HK-2 (cell line): ENCODE measurements at regions not wholly inside any gene's neighbourhood (a gene's known extent, or its start where the extent isn't known, plus 50 kb on each side); places are given as distances from the start of the nearest gene placed in this dataset.

Source experiments
- DNase-seq: peaks from one replicate; pipeline ENCODE4 v3.0.0-alpha.2; 2018; ENCODE audit not compliant: unreplicated experiment

DNA sequence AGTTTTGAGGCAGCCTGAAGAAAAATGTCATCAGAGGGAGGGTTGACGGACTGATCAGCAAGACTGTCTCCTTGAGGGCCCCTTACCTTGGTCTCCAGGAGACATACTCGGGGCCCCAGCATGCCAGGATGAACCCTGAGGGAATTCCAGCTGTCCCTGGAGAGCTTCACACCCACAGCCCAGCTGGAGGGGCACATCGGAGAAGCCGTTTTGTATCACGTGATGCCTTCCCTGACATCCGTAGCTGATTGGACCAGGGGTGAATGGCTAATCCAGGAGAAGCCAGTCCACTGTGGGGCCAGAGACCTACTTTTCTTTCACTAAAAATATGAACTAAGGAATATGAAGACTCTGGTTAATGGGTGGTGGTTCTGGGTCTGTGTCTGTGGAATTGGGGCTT, 86.0 kb upstream of the TP53I11 start:
- DNase-seq = no peak

DNA sequence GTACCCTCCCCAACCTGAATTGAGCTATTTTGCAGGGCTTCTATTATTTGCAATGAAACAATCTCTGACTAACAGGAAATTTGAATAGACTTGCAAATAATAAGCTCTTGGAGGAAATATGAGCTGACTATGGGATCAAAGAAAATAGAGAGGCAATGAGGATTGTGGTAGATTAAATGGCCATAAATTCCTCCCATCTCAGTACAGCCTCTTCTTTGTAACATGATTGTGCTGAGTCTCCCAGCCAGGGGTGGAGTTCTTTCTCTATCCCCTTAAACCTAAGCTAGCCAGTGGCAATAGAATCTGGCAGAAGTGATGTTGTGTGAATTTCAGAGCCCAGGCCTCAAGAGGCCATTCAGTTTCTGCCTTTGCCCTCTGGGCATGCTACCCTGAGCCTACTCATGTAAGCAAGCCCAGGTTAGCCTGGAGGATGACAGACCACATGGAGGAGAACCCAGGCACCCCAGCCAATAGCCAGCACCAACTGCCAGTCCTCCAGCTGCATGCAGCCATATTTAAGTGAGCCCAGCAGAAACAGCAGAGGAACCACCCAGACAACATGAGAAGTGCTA, 86.8 kb upstream of the TP53I11 start:
- no peak for DNase-seq

DNA sequence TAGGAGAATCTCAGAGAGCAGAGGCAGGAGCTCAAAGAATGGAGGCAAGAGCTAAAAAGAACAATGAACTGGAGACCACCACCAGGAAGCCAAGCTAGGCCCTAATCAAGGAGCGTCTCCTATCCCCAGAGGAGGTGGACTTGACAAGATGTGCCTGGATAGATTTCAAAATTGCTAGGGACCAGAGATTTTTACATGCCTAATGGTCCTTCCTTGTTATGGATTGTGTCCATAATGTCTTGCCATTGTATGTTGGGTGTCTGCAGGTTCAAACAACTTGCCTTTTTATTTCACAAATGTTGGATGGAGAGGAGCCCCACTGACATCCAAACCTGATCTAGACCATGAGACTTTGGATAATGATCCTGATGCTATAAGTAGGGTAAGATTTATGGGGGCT, 88.2 kb upstream of the TP53I11 start:
- DNase-seq = no peak

DNA sequence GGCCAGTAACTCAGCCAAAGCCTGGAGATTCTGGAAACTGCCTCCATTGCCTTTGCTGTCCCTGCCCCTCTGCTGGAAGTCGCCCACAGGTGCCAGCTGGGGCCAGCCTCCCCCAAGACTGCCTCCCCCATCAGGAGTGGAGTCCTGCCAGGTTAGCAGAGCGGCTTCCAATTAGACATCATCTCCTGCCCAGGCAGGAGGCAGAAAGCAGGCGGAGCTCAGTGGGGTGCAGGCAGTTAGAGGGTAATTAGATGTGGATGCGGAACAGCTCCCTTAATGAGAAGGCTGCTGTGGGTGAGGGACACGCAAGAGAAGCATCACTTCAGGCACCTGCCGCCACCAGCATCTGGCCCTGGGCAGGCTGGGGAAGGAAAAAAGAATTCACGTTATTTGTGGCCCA, 90.9 kb upstream of the TP53I11 start:
- DNase-seq = no peak

DNA sequence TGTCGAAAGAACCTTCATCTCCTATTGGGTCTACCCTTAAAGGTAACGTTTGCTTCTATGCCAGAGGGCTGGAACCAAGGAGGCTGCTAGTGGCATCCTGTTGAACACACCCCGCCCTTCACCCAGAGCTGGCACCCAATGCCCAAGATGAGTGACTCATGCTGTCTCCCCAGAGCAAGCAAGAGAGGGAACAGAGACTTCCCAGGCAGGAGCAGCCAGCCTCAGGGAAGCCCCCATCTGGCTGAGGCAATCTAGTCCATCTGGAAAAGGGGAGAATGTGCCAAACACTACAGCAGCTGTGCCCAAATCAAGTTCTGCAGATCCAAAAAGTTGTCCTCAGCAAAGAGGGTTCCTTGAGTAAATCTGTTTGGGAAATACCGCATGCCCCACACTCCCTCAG, 91.9 kb upstream of the TP53I11 start:
- no peak for DNase-seq

DNA sequence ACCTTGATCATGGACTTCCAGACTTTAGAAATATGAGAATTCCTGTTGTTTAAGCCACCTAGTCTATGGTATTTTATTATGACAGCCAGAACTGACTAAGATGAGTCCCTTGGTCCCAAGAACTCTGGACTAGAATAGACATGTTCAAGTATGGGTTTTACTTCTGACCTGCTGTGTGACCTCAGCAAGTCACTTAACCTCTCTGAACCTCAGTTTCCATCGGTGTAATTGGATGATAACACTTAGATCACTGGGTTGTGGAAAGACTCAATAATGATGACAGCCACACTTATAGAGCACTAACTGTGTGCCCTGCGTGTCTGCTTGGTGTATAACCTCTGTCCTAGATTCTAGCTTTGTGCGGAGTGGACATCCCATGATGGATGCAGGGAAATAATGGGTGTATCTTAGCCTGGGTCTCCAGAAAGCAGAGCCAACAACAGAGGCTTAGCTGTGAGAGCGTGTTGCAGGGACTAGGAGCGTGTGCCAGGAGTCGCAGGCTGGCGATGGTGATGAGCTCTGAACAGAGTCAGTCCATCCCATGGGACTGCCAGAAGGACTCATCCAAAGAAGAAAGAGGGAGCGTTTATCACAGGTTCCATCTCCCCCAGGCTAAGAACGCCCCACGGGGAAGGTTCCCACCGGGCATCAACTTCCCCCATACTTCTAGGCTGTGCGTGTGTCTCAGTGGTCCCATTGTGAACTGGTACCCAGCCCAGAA, 93.2 kb upstream of the TP53I11 start:
- no peak for DNase-seq

DNA sequence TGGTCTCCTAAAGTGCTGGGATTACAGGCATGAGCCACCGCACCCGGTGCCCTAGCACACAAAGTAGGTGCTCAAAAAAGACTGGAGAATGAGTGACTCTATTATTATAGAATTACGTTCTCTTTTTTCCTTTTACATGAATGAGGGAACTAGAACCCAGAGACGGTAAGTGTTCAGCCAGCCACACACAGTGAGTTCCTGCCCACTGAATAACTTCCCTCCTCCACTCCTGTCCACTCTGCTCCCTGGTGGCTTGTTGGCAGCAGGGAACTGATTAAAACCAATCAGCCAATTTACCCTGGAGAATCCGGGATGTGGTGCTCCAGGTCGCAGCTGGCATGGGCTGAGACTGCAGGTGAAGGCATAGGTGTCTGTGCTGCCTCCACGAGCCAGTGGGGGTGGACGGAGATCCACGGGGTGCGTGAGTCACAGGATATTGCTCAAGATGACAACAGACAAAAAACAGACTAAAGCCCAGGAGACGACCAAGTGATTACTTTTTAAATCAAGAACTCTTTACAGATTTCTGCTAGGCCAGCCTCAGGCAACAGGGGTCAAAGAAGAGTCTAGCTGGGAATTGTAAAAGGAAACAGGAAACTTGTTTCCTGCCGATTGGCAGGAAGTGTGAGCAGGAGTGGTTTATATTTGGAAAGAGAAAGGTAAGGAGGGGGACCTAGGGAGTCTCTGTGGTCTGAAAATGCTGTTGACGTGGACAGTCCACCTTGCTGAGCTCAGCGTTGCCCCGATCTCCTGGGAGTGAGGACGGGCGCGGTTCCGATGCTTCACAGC, 95.2 kb upstream of the TP53I11 start:
- DNase-seq = peak; percentile 17

DNA sequence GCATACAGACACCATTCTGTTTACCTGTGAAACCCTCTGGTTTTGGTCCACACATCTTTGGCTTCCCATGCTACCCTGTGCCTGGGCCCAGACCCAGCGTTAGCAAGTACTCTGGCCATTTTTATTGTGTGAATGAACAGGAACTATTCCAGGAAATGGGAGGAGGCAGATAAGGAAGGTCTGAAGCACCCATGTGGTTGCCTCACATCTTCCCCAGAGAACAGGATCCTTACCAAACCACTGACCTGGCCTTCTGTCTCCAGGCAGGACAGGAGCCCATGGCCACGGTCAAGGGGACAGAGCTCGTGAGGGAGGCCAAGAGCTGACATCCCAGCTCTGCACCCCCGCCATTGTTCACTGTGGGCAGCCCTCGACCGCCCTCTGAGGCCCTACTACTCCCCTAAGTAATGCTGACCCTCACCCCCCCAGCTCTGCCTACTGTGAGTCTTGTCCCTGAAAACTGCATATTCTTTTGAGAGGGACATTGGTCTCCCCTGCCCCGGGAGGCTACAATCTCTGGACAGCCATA, 97.7 kb upstream of the TP53I11 start:
- DNase-seq = no peak

DNA sequence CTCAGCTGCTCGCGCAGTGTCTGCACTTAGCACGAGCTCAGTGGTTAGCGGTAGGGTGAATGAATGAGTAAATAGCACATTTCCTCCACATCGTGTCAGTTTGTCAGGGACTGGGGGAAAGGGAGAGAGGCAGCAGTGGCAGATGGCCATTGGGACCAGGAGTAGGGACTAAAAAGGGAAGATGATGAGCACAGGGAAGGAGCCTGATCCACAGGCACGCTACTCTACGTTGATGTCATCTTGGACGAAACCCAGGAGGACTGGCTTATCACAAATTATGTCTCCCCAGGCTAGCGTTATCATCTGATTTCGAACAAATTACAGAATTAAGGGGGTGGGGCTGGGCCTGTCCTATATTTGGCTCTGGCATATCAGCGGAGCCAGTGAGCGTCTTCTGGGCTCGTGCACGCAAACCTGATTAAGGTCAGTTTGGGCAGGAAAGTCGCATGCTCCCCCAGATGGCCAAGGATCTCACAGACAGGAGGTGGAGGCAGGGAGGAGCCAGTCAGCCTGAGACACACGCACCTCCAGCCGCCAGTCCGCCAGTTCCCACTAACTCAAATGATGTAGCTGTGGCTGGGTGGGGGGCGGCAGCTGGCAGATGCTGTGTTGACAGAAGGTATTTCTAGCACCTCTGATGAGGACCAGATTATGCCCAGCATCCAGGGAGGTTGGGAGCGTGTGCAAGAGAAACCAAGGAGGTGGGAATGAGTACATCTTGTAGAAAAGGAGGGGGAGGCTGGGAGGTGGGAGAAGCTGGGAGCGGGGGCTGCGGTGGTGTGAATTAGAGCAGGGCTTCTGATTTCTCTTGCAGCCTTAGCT, 97.4 kb upstream of the PRDM11 start:
- DNase-seq = no peak

DNA sequence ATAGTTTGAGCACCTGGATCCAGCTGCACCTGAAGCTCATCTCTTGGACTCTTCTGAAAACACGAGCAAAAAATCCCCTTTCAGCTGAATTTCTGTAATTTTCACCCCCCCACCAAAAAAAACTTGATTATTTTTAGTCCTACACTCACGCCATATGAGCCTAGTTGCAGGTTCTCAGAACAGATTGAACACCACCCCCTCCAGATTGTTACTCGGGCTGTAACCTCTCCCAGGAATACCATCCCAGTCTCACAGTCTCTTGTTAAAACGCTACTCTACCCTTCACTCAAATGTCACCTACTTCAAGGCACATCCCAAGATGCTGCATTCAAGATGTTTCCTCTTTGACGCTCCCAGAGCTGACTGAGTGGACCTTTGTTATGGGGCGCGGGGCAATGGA, 96.3 kb upstream of the PRDM11 start:
- DNase-seq = no peak

DNA sequence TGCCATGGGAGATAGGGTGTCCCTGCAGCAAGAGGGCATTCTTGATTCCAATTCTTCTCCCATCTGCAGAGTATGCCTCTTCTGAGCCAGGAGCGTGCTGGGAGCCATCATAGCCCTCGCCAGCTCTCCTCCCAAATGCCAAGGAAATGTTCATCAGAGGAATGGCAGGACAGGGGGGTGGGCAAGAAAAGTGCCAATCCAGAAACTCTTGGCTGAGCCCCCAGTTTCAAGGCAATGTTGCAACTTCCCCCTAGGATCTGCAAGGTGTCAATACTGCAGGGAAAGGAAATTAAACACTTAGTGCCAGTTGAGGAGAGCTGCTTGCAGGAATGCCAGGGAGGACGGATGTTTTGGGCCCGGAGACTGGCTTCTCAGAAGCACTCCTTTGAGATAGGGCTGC, 94.8 kb upstream of the PRDM11 start:
- no peak for DNase-seq

DNA sequence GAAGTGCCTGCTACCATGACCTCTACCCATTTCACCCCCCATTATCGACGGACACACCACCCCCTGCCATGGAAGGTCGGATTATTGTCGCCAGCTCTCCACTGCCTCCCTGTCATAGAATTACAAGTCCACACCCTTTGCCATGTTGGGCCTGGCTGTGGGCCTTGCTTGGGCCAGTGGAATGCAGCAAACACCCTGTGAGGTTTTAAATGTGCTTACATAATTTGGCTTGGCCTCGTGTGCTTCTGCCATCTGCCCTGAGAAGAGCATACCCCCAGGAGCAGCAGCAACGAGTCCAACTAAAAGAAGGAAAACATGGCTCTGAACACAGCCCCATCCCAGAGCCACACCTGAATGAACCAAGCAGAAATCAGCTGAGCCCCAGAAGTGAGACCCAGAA, 94.1 kb upstream of the PRDM11 start:
- DNase-seq = no peak

DNA sequence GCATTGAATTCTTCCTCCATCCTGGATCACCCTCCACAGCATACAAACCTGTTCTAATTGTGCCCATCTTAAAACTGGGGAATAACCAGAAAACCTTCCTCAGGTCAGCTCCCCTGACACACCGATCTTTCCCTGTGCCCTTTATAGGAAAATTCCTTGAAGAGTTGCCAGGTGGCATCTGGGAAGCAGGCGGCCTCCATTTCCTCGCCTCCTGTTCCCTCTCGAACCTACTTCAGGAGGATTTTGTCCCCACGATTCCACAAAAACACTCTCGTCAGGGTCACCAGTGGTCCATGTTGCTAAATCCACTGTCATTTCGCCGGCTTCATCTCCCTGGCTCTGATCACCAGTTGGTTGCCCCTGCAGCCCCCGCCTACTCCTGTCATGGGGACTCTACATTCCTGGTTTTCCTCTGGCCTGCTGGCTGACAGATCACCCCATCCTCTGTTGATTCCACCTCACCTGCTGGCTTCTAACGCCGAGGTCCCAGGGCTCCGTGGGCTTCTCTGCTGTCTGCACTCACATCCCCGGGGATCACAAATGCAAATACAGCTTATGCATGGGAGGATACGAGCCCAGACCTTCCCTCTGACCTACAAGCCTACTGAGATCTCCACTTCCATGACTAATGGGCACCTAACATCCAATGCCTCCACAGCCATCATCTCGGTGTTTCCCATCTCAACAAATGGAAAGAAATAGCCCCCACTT, 92.5 kb upstream of the PRDM11 start:
- DNase-seq = no peak

DNA sequence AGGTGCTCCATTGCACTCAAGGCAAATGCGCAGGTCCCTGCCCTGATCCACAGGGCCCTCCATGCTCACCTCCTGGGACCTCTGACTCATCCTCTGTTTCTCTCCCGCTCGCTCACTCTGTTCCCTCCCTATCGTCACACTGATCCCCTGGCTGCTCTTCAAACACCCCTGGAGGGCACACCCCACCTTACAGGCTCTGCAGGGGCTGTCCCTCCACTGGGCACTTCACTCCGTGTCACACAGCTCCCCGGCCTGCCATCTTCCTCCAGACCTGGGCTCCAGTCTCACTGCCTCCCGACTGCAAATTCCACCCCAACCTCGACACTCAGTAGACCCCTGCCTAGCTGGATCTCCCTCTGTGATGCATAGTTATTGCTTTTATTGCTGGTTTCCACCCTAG, 91.5 kb upstream of the PRDM11 start:
- DNase-seq = no peak

DNA sequence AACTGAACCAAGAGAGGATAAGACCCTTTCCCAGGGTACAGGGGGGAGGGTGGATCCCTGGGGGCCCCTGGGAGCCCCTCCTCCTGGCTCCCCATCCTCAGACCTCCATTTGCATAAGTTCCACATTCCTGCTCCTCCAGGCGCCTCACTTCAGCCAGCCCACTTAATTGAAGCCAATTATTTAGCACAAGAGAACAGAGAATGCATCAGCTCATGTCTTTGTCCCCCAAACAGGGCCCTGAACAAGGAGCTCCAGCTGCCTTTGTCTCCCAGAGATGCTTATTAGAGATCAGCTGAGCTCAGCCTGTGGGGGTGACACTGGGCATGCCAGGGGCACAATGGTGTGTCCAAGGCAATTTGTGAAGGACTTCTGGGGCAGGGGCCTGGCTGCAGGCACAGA, 89.9 kb upstream of the PRDM11 start:
- DNase-seq = no peak

DNA sequence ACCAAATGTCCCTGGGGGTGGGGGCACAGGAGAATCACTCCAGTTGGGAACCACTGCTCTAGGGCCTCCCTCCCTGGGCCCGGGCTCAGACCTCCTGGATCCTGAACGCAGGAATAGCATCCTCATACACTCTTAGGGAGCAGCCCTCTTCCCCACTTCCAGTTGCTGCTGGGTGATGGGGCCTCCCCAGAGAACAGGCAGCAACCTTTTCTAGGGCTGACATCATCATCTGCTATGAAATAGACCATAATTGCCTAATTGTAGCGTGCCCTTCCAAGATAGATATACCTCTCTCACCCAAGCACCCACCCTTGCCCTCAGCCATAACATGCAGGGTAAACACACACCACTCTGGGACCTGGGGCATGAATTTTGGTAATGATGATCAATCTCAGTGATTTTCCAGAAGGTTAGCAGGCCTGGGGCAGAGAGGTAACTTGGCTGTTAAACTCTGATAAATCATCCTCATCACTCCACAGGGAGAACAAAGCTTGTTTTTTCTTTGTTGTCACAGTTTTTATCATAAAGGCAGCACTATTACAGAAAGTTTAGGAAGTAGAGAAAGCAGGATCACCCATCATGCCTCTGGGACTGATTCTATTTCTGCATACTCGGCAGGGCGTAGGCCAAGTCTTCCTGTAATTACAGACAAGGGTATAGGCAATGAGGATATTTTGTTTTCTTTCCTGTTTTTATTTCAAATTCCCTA, 88.3 kb upstream of the PRDM11 start:
- DNase-seq = no peak

DNA sequence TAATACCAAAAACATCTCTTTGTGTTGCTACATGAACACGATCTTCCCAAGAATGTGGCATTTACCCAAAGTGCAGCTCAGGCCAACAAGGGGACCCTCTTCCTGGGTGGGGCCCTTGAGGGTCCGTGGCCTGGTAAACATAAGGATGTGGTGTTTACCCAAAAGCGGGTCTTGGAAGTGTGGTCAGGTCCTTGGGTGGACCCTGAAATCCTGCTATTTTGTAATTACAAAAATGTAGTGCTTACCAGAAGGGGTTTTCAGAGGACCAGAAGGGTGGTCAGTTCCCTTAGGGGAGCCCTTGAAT, 87.8 kb upstream of the PRDM11 start:
- no peak for DNase-seq

DNA sequence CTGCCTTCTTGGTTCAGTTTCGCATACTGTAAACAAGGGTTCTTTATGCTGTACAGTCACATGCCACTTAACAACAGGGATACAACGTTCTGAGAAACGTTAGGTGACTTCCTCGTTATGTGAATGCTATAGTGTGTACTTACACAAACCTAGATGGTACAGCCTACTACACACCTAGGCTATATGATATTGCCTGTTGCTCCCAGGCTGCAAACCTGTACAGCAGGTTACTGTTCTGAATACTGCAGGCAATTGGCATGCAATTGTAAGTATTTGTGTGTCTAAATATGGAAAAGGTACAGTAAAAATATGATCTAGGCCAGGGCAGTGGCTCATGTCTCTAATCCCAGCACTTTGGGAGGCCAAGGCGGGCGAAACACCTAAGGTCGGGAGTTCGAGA, 85.7 kb upstream of the PRDM11 start:
- no peak for DNase-seq

DNA sequence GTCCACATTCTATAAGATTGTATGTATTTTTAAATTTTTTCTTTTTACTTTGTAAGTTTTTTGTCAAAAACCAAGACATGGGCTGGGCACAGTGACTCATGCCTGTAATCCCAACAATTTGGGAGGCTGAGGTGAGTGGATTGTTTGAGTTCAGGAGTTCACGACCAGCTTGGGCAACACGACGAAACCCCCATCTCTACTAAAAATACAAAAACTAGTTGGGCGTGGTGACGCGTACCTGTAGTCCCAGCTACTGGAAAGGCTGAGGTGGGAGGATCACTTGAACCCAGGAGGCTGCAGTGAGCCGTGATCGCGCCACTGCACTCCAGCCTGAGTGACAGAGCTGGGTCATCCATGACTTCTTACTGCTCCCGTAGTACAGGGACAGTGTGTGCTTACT, 84.8 kb upstream of the PRDM11 start:
- DNase-seq = no peak

DNA sequence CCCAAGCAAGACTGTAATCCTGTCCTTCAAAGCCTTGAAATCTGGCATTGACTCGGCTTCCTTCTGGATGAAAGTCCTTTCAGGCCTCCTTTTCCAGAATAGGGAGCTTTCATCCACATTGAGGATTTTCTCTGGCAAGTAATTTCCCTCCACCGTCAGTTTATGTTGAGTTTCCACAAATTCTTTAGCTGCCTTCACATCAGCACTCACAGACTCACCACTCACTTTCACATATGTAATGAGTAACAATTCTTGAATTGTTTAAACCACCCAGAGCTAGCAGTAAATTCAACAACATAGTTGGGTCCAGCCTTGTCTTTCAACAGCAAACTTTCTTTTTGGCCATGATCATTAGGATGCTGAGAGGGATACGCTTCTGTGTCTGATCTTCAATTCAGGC, 84.3 kb upstream of the PRDM11 start:
- DNase-seq = no peak
